Glutamatergic neuron (in vitro differentiated cells): ENCODE measurements at regions not wholly inside any gene's neighbourhood (a gene's known extent, or its start where the extent isn't known, plus 50 kb on each side); places are given as distances from the start of the nearest gene placed in this dataset.

ENCODE experiments used
- DNase-seq: peaks from one replicate; pipeline ENCODE4 v3.0.0; 2022
- H3K27ac Mint-ChIP-seq: one replicate; pipeline ENCODE4 v1.8.0; 2020; ENCODE audit warnings: mild to moderate bottlenecking, mixed read lengths, inconsistent platforms; ENCODE audit not compliant: unreplicated experiment
- H3K27me3 Mint-ChIP-seq: one replicate; pipeline ENCODE4 v1.8.0; 2020; ENCODE audit warnings: mild to moderate bottlenecking, moderate library complexity, mixed read lengths, inconsistent platforms; ENCODE audit not compliant: unreplicated experiment
- H3K36me3 Mint-ChIP-seq: one replicate; pipeline ENCODE4 v1.8.0; 2020; ENCODE audit warnings: mild to moderate bottlenecking, mixed read lengths, inconsistent platforms; ENCODE audit not compliant: unreplicated experiment
- H3K4me1 Mint-ChIP-seq: one replicate; pipeline ENCODE4 v1.8.0; 2020; ENCODE audit warnings: mild to moderate bottlenecking, low read depth, mixed read lengths, inconsistent platforms; ENCODE audit not compliant: unreplicated experiment
- H3K4me3 Mint-ChIP-seq: one replicate; pipeline ENCODE4 v1.8.0; 2020; ENCODE audit warnings: mild to moderate bottlenecking, mixed read lengths, inconsistent platforms; ENCODE audit not compliant: unreplicated experiment
- H3K9me3 Mint-ChIP-seq: one replicate; pipeline ENCODE4 v1.8.0; 2020; ENCODE audit warnings: mild to moderate bottlenecking, moderate library complexity, mixed read lengths, inconsistent platforms; ENCODE audit not compliant: unreplicated experiment
- CTCF ChIP-seq: fragments of 200-600 bp; sonication (generic); IDR thresholded peaks from one replicate; pipeline ENCODE4 v1.5.0; 2021; ENCODE audit not compliant: partially characterized antibody, unreplicated experiment

GRCh38 chr2:167900435-167901114 is 346.8 kb downstream of the STK39 start:
- H3K27ac Mint-ChIP-seq, result no peak overlapping the region

GRCh38 chr2:167898340-167898739 is 349.1 kb downstream of the STK39 start:
- no peak for TF ChIP-seq CTCF
- no peak overlapping the region for H3K4me3 Mint-ChIP-seq
- H3K4me1 Mint-ChIP-seq, result no peaks in the 10 kb centered on the region
- no peaks in the 10 kb centered on the region for H3K9me3 Mint-ChIP-seq
- H3K27ac Mint-ChIP-seq, result no peak overlapping the region
- no peaks in the 10 kb centered on the region for H3K27me3 Mint-ChIP-seq
- no peak for DNase-seq
- no peaks in the 10 kb centered on the region for H3K36me3 Mint-ChIP-seq

More at GRCh38 chr2:167900435-167901114, 346.8 kb downstream of the STK39 start:
- TF ChIP-seq CTCF, result peak; percentile 15
- no peaks in the 10 kb centered on the region for H3K36me3 Mint-ChIP-seq
- no peaks in the 10 kb centered on the region for H3K9me3 Mint-ChIP-seq
- no peak for DNase-seq
- no peaks in the 10 kb centered on the region for H3K27me3 Mint-ChIP-seq
- peaks cover 6% of the 10 kb centered on the region for H3K4me1 Mint-ChIP-seq
- H3K4me3 Mint-ChIP-seq, result no peak overlapping the region

DNA sequence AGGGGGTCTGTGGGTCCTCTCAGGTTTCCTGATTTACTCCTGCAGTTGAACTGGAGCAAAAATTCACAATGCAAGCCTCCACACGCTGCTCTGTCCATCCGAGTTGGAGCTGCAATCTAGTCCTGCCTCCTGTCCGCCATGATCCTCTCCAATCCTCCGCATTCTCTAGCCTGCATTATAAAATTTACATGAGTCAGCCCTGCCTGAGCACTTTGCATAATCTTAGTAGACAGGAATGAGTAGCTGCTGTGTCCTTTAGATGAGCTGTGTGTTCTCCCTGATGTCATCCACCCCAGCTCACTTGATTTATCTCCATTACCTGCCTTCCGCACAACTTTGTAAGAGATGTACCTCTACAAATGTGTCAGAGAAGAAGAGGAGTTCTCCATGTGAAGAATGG is 355.6 kb downstream of the STK39 start:
- Mint-ChIP-seq H3K9me3 (no peaks in the 10 kb centered on the region), H3K4me3 (no peak overlapping the region), H3K36me3 (peaks cover 16% of the 10 kb centered on the region), H3K27ac (no peak overlapping the region), H3K27me3 (no peaks in the 10 kb centered on the region), H3K4me1 (no peaks in the 10 kb centered on the region)
- no peak for TF ChIP-seq CTCF
- DNase-seq, result no peak

- no peaks in the 10 kb centered on the region for H3K9me3 Mint-ChIP-seq
- no peak for DNase-seq
- no peak overlapping the region for H3K4me3 Mint-ChIP-seq
- no peaks in the 10 kb centered on the region for H3K27me3 Mint-ChIP-seq
- no peak for TF ChIP-seq CTCF
- peaks cover 16% of the 10 kb centered on the region for H3K36me3 Mint-ChIP-seq
- no peak overlapping the region for H3K27ac Mint-ChIP-seq
- no peaks in the 10 kb centered on the region for H3K4me1 Mint-ChIP-seq
Observed at GRCh38 chr2:167890739-167891138, 356.7 kb downstream of the STK39 start.

DNA sequence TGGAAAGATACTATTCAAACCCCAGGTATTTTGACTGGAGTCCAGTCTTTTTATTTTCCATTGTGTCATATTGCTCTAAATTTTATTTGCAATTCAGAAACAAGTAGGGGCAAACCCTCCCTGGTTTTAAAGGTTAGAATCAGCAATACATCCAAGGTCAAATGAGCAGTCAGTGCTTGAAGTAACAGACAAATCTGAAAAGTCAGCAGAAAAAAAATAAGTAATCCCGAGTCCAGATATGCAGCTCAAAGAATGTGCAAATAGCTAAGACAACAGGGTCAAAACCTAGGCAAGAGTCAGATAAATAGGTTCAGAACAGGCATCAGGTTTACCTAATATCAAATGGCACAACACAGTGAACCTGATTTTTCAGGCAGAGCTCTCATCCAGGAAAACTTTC is 367.0 kb downstream of the STK39 start:
- Mint-ChIP-seq H3K27ac (no peak overlapping the region), H3K36me3 (no peaks in the 10 kb centered on the region), H3K4me1 (peaks cover 4% of the 10 kb centered on the region), H3K9me3 (peaks cover 2% of the 10 kb centered on the region), H3K4me3 (no peak overlapping the region), H3K27me3 (no peaks in the 10 kb centered on the region)
- no peak for DNase-seq
- TF ChIP-seq CTCF, result no peak
